RWPE2 (cell line): ENCODE measurements at regions not wholly inside any gene's neighbourhood (a gene's known extent, or its start where the extent isn't known, plus 50 kb on each side); places are given as distances from the start of the nearest gene placed in this dataset.

ENCODE experiments used
- ATAC-seq: fragments of 200-7000 bp; cut with Tn5 transposase; 3 replicates; pipeline ENCODE4 v1.9.1; 2021; ENCODE audit warnings: low read depth
- DNase-seq: peaks from one replicate; pipeline ENCODE4 v3.0.0-alpha.2; 2020; ENCODE audit warnings: low spot score
- H3K27ac ChIP-seq: fragments of 450-650 bp; 2 replicates; pipeline ENCODE4 v1.5.1; 2017; ENCODE audit warnings: mild to moderate bottlenecking; ENCODE audit not compliant: poor library complexity, severe bottlenecking
- H3K27me3 ChIP-seq: fragments of 250-450 bp; sonication (Bioruptor Pico); 2 replicates; pipeline ENCODE4 v1.5.1; 2021; ENCODE audit warnings: mild to moderate bottlenecking, moderate library complexity; ENCODE audit not compliant: insufficient read depth, poor library complexity, severe bottlenecking
- H3K36me3 ChIP-seq: fragments of 250-450 bp; sonication (Bioruptor Pico); 2 replicates; pipeline ENCODE4 v1.5.1; 2020; ENCODE audit warnings: low read depth, mild to moderate bottlenecking, moderate library complexity
- H3K4me1 ChIP-seq: fragments of 250-450 bp; sonication (Bioruptor Pico); 2 replicates; pipeline ENCODE4 v1.5.1; 2021; ENCODE audit warnings: mild to moderate bottlenecking, moderate library complexity; ENCODE audit not compliant: insufficient read depth, poor library complexity, severe bottlenecking
- H3K4me3 ChIP-seq: fragments of 250-450 bp; sonication (Bioruptor Pico); 2 replicates; pipeline ENCODE4 v1.5.1; 2021; ENCODE audit warnings: mild to moderate bottlenecking, moderate library complexity; ENCODE audit not compliant: severe bottlenecking
- H3K9me3 ChIP-seq: fragments of 250-450 bp; sonication (Bioruptor Pico); 2 replicates; pipeline ENCODE4 v1.5.1; 2021; ENCODE audit warnings: mild to moderate bottlenecking, moderate library complexity; ENCODE audit not compliant: severe bottlenecking
- TF ChIP-seq, protein P1 (sequence below): fragments of 450-650 bp; IDR thresholded peaks from one replicate; pipeline ENCODE4 v1.5.1; 2017; ENCODE audit warnings: mild to moderate bottlenecking, moderate library complexity; ENCODE audit not compliant: poor library complexity, severe bottlenecking

DNA sequence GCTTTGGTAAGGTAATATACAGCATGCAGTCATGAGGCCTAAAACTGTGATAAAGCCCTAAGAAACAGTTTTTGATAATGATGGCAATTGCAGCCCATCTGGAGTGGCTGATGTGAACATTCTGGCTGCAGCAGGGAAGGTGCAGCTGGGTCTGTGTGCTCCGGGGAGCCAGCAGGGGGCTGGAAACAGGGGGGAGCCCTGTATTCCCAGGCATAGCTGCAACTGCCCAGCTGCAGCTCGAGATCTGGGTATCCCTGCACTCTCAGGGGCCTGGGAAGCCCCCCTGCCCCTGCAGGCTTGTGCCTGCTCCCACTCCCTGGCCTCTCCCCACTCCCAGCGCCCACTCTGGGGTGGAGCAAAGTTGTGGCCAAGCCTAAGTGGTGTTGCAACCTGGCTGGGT lies 95.6 kb downstream of the RRAGB start:
- H3K27ac ChIP-seq = no peak overlapping the region
- H3K27me3 ChIP-seq = no peaks in the 10 kb centered on the region
- H3K36me3 ChIP-seq = no peaks in the 10 kb centered on the region
- TF ChIP-seq, protein P1, sequence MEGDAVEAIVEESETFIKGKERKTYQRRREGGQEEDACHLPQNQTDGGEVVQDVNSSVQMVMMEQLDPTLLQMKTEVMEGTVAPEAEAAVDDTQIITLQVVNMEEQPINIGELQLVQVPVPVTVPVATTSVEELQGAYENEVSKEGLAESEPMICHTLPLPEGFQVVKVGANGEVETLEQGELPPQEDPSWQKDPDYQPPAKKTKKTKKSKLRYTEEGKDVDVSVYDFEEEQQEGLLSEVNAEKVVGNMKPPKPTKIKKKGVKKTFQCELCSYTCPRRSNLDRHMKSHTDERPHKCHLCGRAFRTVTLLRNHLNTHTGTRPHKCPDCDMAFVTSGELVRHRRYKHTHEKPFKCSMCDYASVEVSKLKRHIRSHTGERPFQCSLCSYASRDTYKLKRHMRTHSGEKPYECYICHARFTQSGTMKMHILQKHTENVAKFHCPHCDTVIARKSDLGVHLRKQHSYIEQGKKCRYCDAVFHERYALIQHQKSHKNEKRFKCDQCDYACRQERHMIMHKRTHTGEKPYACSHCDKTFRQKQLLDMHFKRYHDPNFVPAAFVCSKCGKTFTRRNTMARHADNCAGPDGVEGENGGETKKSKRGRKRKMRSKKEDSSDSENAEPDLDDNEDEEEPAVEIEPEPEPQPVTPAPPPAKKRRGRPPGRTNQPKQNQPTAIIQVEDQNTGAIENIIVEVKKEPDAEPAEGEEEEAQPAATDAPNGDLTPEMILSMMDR = no peak
- no peak for ATAC-seq
- no peak for DNase-seq
- no peak overlapping the region for H3K4me3 ChIP-seq
- no peaks in the 10 kb centered on the region for H3K9me3 ChIP-seq
- H3K4me1 ChIP-seq = no peaks in the 10 kb centered on the region

DNA sequence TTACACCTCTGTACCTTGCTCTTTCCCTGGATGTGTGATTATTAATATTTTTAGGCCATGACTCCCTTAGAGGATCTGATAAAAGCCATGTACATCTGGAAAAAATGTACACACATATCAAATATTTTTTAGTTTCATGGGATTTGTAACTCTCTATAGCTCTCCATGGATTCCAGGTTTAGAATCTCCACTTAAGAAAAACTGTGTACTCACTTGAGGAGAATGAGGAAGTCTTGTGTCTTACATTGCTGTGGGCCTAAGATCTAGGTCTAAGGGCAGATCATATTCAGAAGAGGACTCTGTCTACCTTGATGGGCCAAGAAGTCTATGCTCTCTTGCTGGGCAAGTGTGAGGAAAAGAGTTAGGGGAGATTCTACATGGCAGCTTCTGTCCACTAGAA lies 98.0 kb downstream of the RRAGB start:
- no peaks in the 10 kb centered on the region for H3K9me3 ChIP-seq
- ATAC-seq = no peak
- no peaks in the 10 kb centered on the region for H3K27me3 ChIP-seq
- no peaks in the 10 kb centered on the region for H3K4me1 ChIP-seq
- H3K27ac ChIP-seq = no peak overlapping the region
- DNase-seq = no peak
- H3K36me3 ChIP-seq = no peaks in the 10 kb centered on the region
- no peak overlapping the region for H3K4me3 ChIP-seq
- TF ChIP-seq, protein P1 = no peak

DNA sequence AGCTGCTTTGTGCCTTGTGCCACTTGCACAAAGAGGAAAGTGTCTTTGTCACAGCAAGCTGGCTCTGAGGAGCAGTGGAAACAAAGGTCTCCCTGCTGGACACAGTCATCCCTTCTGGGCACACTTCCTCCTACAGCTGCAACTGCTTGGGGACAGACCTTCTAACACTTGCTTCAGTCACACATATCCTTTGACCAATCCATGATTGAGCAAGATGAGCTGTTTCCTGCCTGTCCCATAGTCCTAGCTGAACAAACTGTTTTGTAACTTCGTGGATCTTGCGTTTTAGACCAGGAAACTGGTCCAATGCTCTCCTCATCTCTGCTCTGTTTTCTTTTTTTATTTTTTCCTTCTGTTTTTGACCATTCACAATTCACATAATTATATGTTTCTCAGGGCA lies 98.5 kb downstream of the RRAGB start:
- H3K27ac ChIP-seq = no peak overlapping the region
- no peak overlapping the region for H3K4me3 ChIP-seq
- TF ChIP-seq, protein P1 = no peak
- no peaks in the 10 kb centered on the region for H3K27me3 ChIP-seq
- ATAC-seq (no peak), DNase-seq (no peak)
- no peaks in the 10 kb centered on the region for H3K36me3 ChIP-seq
- no peaks in the 10 kb centered on the region for H3K4me1 ChIP-seq
- H3K9me3 ChIP-seq = no peaks in the 10 kb centered on the region

DNA sequence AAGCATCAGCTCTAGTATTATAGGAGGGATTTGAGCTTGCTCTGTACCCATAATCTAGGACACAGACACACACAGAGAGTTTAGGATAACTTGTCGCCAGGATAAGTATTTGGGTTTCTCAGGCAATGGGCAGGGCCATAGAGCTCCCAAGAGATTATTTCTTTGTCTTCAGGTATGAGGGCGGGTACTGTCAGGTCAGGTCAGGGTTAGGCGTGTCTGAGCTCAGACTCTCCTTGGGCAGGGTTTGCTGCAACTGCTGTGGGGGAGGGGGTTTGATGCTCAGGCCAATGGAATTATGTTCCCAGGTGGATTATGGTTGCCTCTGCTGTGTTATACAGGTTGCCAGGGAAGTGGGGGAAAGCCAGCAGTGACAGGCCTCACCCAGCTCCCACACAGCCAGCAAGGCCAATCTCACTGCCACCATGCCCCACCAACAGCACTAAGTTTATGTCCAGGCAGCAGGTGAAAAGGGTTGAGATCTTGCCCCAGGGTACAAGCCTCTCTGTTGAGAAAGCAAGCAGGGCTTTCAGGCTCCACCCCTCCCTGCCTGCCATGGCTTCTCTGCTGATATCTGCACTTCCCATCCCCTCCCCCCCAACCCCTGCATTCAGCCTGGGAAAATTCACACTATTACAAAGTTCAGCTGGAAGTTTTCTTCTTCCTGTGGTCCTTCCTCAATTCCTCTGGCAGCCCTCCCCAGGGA lies 101.3 kb downstream of the RRAGB start:
- DNase-seq = no peak

DNA sequence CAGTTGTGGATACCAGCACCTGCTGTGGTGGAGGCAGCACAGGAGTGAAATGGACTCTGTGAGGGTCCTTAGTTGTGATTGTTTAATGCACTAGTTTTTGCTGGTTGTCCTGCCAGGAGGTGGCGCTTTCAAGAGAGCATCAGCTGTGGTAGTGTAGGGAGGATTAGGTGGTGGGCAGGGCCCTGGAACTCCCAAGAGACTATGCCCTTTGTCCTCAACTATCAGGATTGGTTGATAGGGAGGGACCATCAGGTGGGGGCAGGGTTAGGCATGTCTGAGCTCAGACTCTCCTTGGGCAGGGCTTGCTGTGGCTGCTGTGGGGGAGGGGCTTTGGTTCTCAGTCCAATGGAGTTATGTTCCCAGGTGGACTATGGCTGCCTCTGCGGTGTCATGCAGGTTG lies 121.9 kb downstream of the RRAGB start:
- Histone ChIP-seq H3K27me3 (no peaks in the 10 kb centered on the region), H3K27ac (no peak overlapping the region), H3K36me3 (no peaks in the 10 kb centered on the region), H3K9me3 (no peaks in the 10 kb centered on the region), H3K4me1 (no peaks in the 10 kb centered on the region), H3K4me3 (no peak overlapping the region)
- ATAC-seq = no peak
- DNase-seq = no peak
- TF ChIP-seq, protein P1 = no peak

More for the DNA sequence above, 101.3 kb downstream of the RRAGB start:
- H3K4me3 ChIP-seq = no peak overlapping the region
- TF ChIP-seq, protein P1 = no peak
- H3K36me3 ChIP-seq = no peaks in the 10 kb centered on the region
- no peaks in the 10 kb centered on the region for H3K9me3 ChIP-seq
- H3K4me1 ChIP-seq = no peaks in the 10 kb centered on the region
- H3K27me3 ChIP-seq = no peaks in the 10 kb centered on the region
- no peak for ATAC-seq
- no peak overlapping the region for H3K27ac ChIP-seq
